Mesendoderm (in vitro differentiated cells): ENCODE measurements at regions not wholly inside any gene's neighbourhood (a gene's known extent, or its start where the extent isn't known, plus 50 kb on each side); places are given as distances from the start of the nearest gene placed in this dataset.
A peak's percentile ranks its signal among the peaks of the same experiment; 100 is the strongest.

ENCODE experiments used
- DNase-seq: peaks from one replicate; pipeline ENCODE4 v3.0.0; 2013
- H2AK5ac ChIP-seq: 2 replicates; pipeline ENCODE4 v1.6.1; 2013; ENCODE audit warnings: low read length, inconsistent platforms
- H2BK120ac ChIP-seq: 2 replicates; pipeline ENCODE4 v1.6.1; 2013; ENCODE audit warnings: low read depth, mild to moderate bottlenecking, low read length, moderate library complexity, mixed read lengths
- H2BK15ac ChIP-seq: replicated peaks from 2 replicates; pipeline ENCODE4 v1.6.1; 2013; ENCODE audit warnings: low read depth, mild to moderate bottlenecking, moderate library complexity
- H2BK5ac ChIP-seq: 2 replicates; pipeline ENCODE4 v1.6.1; 2013; ENCODE audit warnings: low read length, inconsistent platforms
- H3K18ac ChIP-seq: 2 replicates; pipeline ENCODE4 v1.6.1; 2013; ENCODE audit warnings: mild to moderate bottlenecking, low read length, mixed read lengths
- H3K23ac ChIP-seq: one replicate; pipeline ENCODE4 v1.6.1; 2013; ENCODE audit warnings: low read length
- H3K27ac ChIP-seq: 2 replicates; pipeline ENCODE4 v1.5.1; 2013; ENCODE audit warnings: low read depth, mild to moderate bottlenecking, inconsistent platforms, low read length, moderate library complexity
- H3K27me3 ChIP-seq: 2 replicates; pipeline ENCODE4 v1.6.1; 2013; ENCODE audit warnings: low read length, control low read depth, mild to moderate bottlenecking, inconsistent platforms; ENCODE audit not compliant: insufficient read depth, poor library complexity
- H3K36me3 ChIP-seq: 2 replicates; pipeline ENCODE4 v1.6.1; 2013; ENCODE audit warnings: low read length, inconsistent platforms; ENCODE audit not compliant: control insufficient read depth, insufficient read depth
- H3K4ac ChIP-seq: one replicate; pipeline ENCODE4 v1.6.1; 2013; ENCODE audit warnings: low read depth, mild to moderate bottlenecking, low read length, moderate library complexity
- H3K4me1 ChIP-seq: 2 replicates; pipeline ENCODE4 v1.6.1; 2013; ENCODE audit warnings: low read depth, low read length, inconsistent platforms; ENCODE audit not compliant: control insufficient read depth
- H3K4me2 ChIP-seq: 2 replicates; pipeline ENCODE4 v1.6.1; 2013; ENCODE audit warnings: low read length
- H3K4me3 ChIP-seq: 2 replicates; pipeline ENCODE4 v1.5.1; 2013; ENCODE audit warnings: mild to moderate bottlenecking, low read length
- H3K56ac ChIP-seq: one replicate; pipeline ENCODE4 v1.6.1; 2013; ENCODE audit warnings: low read length
- H3K79me1 ChIP-seq: 2 replicates; pipeline ENCODE4 v1.6.1; 2013; ENCODE audit warnings: low read length, inconsistent platforms
- H3K79me2 ChIP-seq: 2 replicates; pipeline ENCODE4 v1.6.1; 2013; ENCODE audit warnings: mild to moderate bottlenecking, low read length; ENCODE audit not compliant: control insufficient read depth, insufficient read depth
- H3K9ac ChIP-seq: 2 replicates; pipeline ENCODE4 v1.6.1; 2013; ENCODE audit warnings: low read length, inconsistent platforms
- H4K5ac ChIP-seq: one replicate; pipeline ENCODE4 v1.6.1; 2013; ENCODE audit warnings: low read length
- H4K8ac ChIP-seq: one replicate; pipeline ENCODE4 v1.6.1; 2013; ENCODE audit warnings: low read depth, mild to moderate bottlenecking, control low read depth, low read length, moderate library complexity
- WGBS: extraction: QIAGEN DNeasy Blood & Tissue Kit; methylation state at CpG from one replicate; pipeline ENCODE4 v1.1.7; 2013; ENCODE audit warnings: low lambda C conversion rate, missing lambda C conversion rate; ENCODE audit not compliant: insufficient coverage; ENCODE audit errors: extremely low coverage; 5-methylcytosine and 5-hydroxymethylcytosine counted together

DNA sequence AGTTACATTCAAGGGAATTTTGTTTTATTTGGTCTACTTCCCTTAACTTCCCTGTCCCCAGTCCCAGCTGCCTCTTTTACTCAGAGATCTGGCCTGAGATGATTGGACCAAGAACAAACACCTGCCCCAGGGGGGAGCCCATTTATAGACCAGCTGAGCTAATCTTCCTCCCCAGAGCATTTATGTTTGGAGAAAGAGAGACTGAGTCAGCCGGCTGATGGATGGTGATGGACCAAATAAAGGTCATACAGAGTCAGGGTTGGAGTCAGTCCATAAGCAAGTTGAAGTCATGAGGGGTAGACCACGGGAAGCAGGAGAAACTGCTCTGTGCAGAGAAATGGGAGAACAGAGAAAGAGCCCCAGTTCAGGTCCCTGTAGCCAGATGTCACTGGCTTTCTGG is 77.7 kb downstream of the TMEM174 start:
- Histone ChIP-seq H4K5ac (no peak overlapping the region), H3K27ac (no peak overlapping the region), H3K4ac (no peak overlapping the region), H3K4me2 (no peak overlapping the region), H3K18ac (no peak overlapping the region), H3K9ac (no peak overlapping the region), H3K4me3 (no peak overlapping the region), H3K4me1 (peaks cover 2% of the 10 kb centered on the region), H2BK5ac (no peak overlapping the region), H2BK120ac (no peak overlapping the region), H3K79me1 (no peaks in the 10 kb centered on the region), H3K27me3 (no peaks in the 10 kb centered on the region), H2BK15ac (no peak overlapping the region), H3K56ac (no peak overlapping the region), H3K23ac (no peak overlapping the region), H3K79me2 (no peaks in the 10 kb centered on the region), H4K8ac (no peak overlapping the region), H3K36me3 (no peaks in the 10 kb centered on the region), H2AK5ac (no peak overlapping the region)
- no peak for DNase-seq
- WGBS: no CpG with 5 or more reads among the region's 2 CpGs

DNA sequence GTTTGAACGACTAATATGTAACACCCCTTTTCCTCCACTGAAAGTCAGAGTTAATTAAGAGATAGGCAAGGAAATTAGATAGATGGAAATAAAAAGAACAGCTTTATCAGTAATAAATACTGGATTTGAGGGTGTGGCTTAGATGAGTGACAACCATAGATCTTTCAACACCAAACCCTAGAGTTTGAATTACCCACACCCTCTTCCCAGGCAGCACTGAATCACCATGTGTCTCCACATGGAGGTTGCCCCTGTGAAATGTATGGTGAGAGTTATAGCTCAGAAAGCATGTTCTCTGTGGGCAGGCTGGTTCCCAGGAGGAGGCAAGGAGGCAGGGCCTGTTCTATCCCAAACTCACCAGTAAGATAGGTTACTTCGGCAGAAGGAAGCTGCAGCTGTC is 69.7 kb downstream of the TMEM174 start:
- Histone ChIP-seq H3K79me2 (no peaks in the 10 kb centered on the region), H3K4me3 (no peak overlapping the region), H4K5ac (no peak overlapping the region), H3K36me3 (no peaks in the 10 kb centered on the region), H4K8ac (no peak overlapping the region), H3K9ac (no peak overlapping the region), H3K27ac (no peak overlapping the region), H3K4ac (no peak overlapping the region), H3K23ac (no peak overlapping the region), H3K4me2 (no peak overlapping the region), H3K4me1 (peaks cover 2% of the 10 kb centered on the region), H2BK15ac (no peak overlapping the region), H2BK5ac (no peak overlapping the region), H3K18ac (no peak overlapping the region), H2AK5ac (no peak overlapping the region), H3K56ac (no peak overlapping the region), H2BK120ac (no peak overlapping the region), H3K27me3 (no peaks in the 10 kb centered on the region), H3K79me1 (no peaks in the 10 kb centered on the region)
- WGBS: no CpG with 5 or more reads among the region's 2 CpGs
- no peak for DNase-seq

DNA sequence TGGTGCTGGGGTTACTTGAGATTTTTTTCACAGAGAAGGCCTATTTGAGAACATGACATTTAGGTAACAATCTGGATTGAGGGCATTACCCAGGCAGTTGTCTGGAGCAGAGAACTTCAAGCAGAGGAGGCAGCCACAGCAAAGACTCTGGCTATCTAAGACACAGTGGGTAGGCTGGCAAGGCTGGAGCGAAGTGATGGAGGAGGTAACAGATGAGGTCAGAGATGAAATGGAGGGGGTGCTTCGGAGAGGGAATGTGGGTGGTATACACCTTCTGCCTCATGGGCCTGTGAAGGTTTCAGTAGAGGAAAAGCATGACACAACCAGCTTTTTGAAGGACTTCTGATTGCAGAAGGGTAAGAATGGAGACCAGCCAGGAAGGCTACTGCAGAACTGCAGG is 65.9 kb downstream of the TMEM174 start:
- no peak overlapping the region for H4K8ac ChIP-seq
- H2BK5ac ChIP-seq: no peak overlapping the region
- H2BK120ac ChIP-seq: no peak overlapping the region
- H3K79me2 ChIP-seq: no peaks in the 10 kb centered on the region
- no peak overlapping the region for H3K4me2 ChIP-seq
- H3K56ac ChIP-seq: no peak overlapping the region
- H3K4ac ChIP-seq: no peak overlapping the region
- H3K36me3 ChIP-seq: no peaks in the 10 kb centered on the region
- no peak overlapping the region for H2BK15ac ChIP-seq
- H3K18ac ChIP-seq: no peak overlapping the region
- H3K9ac ChIP-seq: no peak overlapping the region
- peaks cover 5% of the 10 kb centered on the region for H3K27me3 ChIP-seq
- H2AK5ac ChIP-seq: no peak overlapping the region
- H3K4me3 ChIP-seq: no peak overlapping the region
- H3K79me1 ChIP-seq: no peaks in the 10 kb centered on the region
- no peak overlapping the region for H4K5ac ChIP-seq
- DNase-seq: no peak
- H3K4me1 ChIP-seq: no peaks in the 10 kb centered on the region
- no peak overlapping the region for H3K23ac ChIP-seq
- no CpG with 5 or more reads among the region's 2 CpGs for WGBS
- H3K27ac ChIP-seq: no peak overlapping the region

DNA sequence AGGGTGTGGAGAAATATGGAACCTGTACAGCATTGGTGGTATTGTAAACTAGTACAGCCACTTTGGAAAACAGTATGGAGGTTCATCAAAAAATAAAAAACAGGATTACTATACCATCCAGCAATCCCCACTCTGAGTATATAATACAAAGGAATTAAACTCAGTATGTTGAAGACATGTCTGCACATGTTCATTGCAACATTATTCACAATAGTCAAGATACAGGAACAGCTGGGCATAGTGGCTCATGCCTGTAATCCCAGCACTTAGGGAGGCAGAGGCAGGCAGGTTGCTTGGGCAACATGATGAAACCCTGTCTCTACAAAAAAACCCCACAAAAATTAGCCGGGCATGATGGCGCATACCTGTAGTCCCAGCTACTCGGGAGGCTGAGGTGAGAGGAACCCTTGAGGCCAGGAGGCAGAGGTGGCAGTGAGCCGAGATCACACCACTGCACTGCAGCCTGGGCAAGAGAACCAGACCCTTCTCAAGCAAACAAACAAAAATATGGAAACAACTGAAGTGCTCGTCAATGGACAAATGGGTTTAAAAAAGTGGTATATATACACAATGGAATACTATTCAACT is 63.6 kb downstream of the TMEM174 start:
- no peak overlapping the region for H3K27ac ChIP-seq
- no peak overlapping the region for H3K4me2 ChIP-seq
- no peak overlapping the region for H3K56ac ChIP-seq
- peaks cover 6% of the 10 kb centered on the region for H3K4me1 ChIP-seq
- H3K79me2 ChIP-seq: no peaks in the 10 kb centered on the region
- DNase-seq: no peak
- no peak overlapping the region for H3K9ac ChIP-seq
- no peak overlapping the region for H3K18ac ChIP-seq
- no peak overlapping the region for H2BK15ac ChIP-seq
- no peak overlapping the region for H2BK5ac ChIP-seq
- no peaks in the 10 kb centered on the region for H3K79me1 ChIP-seq
- no peak overlapping the region for H4K8ac ChIP-seq
- H2BK120ac ChIP-seq: no peak overlapping the region
- no peak overlapping the region for H3K4me3 ChIP-seq
- H3K4ac ChIP-seq: no peak overlapping the region
- no peak overlapping the region for H3K23ac ChIP-seq
- H3K36me3 ChIP-seq: no peaks in the 10 kb centered on the region
- no peak overlapping the region for H4K5ac ChIP-seq
- no peak overlapping the region for H2AK5ac ChIP-seq
- WGBS: no CpG with 5 or more reads among the region's 5 CpGs
- peaks cover 26% of the 10 kb centered on the region for H3K27me3 ChIP-seq

DNA sequence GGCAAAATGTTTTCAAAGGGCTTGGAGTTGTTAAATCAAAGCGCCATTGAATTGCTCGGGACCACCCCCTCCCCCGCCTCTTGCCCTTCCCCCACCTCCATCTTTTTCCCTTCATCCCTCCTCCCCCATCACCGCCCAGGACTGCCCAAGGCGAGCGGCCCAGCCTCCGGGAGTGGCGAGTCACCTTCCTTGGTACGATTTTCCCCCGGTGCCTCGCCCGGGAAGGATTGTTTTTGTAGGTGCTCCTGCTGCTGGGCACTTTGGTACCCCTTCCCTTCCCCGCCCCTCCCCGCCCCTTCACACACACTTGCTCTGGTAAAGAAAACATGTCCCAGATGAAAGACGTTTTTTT is 61.2 kb downstream of the TMEM174 start:
- H3K23ac ChIP-seq: no peak overlapping the region
- H2BK15ac ChIP-seq: no peak overlapping the region
- H4K8ac ChIP-seq: no peak overlapping the region
- peaks cover 6% of the 10 kb centered on the region for H3K4me1 ChIP-seq
- no peak for DNase-seq
- H3K9ac ChIP-seq: no peak overlapping the region
- H3K4me2 ChIP-seq: peak overlapping the region; percentile 90
- H2BK120ac ChIP-seq: no peak overlapping the region
- H4K5ac ChIP-seq: no peak overlapping the region
- no peaks in the 10 kb centered on the region for H3K79me1 ChIP-seq
- H2BK5ac ChIP-seq: no peak overlapping the region
- H3K4me3 ChIP-seq: no peak overlapping the region
- H3K56ac ChIP-seq: no peak overlapping the region
- H3K27me3 ChIP-seq: peaks cover 45% of the 10 kb centered on the region
- H3K18ac ChIP-seq: no peak overlapping the region
- no peak overlapping the region for H3K27ac ChIP-seq
- H3K79me2 ChIP-seq: no peaks in the 10 kb centered on the region
- no CpG with 5 or more reads among the region's 15 CpGs for WGBS
- no peak overlapping the region for H3K4ac ChIP-seq
- H2AK5ac ChIP-seq: no peak overlapping the region
- no peaks in the 10 kb centered on the region for H3K36me3 ChIP-seq

DNA sequence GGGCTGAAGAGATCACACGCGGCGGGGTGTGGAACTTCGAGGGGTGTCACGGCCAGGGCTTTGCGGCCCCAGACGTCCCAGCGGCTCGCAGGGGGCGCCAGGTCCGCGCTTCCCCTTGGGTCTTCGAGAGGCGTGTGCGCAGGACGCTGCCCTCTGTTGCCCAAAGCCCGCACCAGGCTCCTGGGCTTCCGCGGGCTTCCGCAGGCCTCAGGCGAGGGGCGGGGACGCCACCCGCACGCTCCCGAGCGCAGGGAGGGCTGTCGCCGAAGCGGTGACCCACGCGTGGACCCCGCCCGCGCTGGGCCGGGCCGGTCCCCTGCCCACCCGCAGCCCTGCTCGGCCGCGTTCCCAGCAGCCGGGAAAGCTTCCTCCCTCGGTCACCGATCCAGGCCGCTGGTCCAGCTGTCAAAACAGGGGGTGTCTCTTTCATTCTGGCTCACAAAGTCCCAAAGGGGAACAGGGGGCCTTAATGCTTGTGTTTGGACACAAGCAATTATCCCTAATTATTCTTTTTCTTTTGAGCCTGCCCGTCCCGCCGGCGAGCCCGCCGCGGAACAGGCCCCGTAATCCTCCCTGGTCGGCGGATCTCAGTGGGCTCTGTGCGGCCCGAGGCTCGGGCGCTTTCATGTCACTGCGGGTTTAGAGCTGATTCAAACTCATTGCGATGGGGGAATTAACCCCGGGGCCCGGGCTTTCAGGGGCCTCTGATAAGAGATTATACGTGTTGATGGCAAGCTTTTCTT is 60.6 kb downstream of the TMEM174 start:
- H3K36me3 ChIP-seq: no peaks in the 10 kb centered on the region
- H2BK120ac ChIP-seq: no peak overlapping the region
- H3K27ac ChIP-seq: no peak overlapping the region
- no peak overlapping the region for H2BK15ac ChIP-seq
- H3K4me1 ChIP-seq: peaks cover 6% of the 10 kb centered on the region
- peak overlapping the region; percentile 54 for H3K9ac ChIP-seq
- no peak overlapping the region for H3K4ac ChIP-seq
- no peaks in the 10 kb centered on the region for H3K79me1 ChIP-seq
- no peak overlapping the region for H3K18ac ChIP-seq
- no peak overlapping the region for H4K8ac ChIP-seq
- no peak overlapping the region for H3K4me3 ChIP-seq
- H2AK5ac ChIP-seq: no peak overlapping the region
- no peak overlapping the region for H3K23ac ChIP-seq
- H3K79me2 ChIP-seq: no peaks in the 10 kb centered on the region
- peak; percentile 37 for DNase-seq
- peaks cover 48% of the 10 kb centered on the region for H3K27me3 ChIP-seq
- peak overlapping the region; percentile 73 for H3K56ac ChIP-seq
- H2BK5ac ChIP-seq: no peak overlapping the region
- no peak overlapping the region for H4K5ac ChIP-seq
- WGBS: no CpG with 5 or more reads among the region's 64 CpGs
- peak overlapping the region; percentile 90 for H3K4me2 ChIP-seq
